ENCODE measurements at regions not wholly inside any gene's neighbourhood (a gene's known extent, or its start where the extent isn't known, plus 50 kb on each side); places are given as distances from the start of the nearest gene placed in this dataset.

DNA sequence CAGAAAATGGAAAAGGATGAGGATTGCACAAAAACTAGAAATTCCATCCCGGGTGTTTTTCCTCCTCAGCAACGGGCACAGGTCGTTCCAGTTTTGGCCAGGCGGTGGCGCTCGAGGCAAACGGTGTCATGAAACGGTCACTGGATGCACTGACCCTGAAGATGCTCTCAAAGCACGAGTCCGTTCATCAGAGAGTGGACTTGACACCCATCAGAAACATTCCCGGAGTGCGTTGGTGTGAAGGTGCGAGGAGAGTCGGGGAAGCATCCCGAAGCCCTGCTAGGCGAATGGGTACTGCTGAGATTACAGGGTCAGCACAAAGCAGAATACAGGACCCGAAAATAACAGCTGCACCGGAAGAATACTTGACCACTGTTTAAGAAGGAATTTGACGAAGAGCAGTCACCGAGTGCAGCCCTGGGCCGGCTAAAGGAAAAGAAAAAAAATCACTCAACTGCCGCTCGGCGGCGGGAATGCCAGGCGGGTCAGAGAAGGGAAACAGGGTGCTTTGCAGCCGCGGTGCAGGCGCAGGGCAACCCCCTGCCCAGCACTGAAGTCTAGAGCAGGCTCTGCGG lies 71.7 kb upstream of the ETS2 start:
- Histone ChIP-seq H2AFZ (ENCODE audit: low read depth, low read length) (peak overlapping the region; percentile 93), H3K27ac (ENCODE audit: insufficient read depth, low read depth, low read length) (no peak overlapping the region)

More for the DNA sequence above, 71.7 kb upstream of the ETS2 start:
- TF ChIP-seq MYC (IDR thresholded peaks at IDR 0.05; ENCODE audit: low read depth, low read length) (no peak), EZH2 (IDR thresholded peaks at IDR 0.05; ENCODE audit: borderline replicate concordance, low read depth, low read length, severe bottlenecking) (no peak), FOS (IDR thresholded peaks at IDR 0.05; ENCODE audit: borderline replicate concordance, insufficient read depth, low read length) (no peak), POLR2AphosphoS5 (IDR thresholded peaks at IDR 0.05; ENCODE audit: insufficient read depth, low read depth, low read length) (no peak), POLR2A (IDR thresholded peaks at IDR 0.05; ENCODE audit: low read depth, low read length) (no peak)
- TF ChIP-seq, protein P1, sequence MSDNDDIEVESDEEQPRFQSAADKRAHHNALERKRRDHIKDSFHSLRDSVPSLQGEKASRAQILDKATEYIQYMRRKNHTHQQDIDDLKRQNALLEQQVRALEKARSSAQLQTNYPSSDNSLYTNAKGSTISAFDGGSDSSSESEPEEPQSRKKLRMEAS (IDR thresholded peaks at IDR 0.05; ENCODE audit: insufficient read depth, insufficient read length), result peak; percentile 53
- TF ChIP-seq, protein P2, sequence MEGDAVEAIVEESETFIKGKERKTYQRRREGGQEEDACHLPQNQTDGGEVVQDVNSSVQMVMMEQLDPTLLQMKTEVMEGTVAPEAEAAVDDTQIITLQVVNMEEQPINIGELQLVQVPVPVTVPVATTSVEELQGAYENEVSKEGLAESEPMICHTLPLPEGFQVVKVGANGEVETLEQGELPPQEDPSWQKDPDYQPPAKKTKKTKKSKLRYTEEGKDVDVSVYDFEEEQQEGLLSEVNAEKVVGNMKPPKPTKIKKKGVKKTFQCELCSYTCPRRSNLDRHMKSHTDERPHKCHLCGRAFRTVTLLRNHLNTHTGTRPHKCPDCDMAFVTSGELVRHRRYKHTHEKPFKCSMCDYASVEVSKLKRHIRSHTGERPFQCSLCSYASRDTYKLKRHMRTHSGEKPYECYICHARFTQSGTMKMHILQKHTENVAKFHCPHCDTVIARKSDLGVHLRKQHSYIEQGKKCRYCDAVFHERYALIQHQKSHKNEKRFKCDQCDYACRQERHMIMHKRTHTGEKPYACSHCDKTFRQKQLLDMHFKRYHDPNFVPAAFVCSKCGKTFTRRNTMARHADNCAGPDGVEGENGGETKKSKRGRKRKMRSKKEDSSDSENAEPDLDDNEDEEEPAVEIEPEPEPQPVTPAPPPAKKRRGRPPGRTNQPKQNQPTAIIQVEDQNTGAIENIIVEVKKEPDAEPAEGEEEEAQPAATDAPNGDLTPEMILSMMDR (IDR thresholded peaks at IDR 0.05; ENCODE audit: extremely low read depth in 1 of 2, insufficient read depth in 1 of 2, low read depth in 1 of 2, low read length in 2 of 2), result peak; percentile 91 to 94
- Histone ChIP-seq H3K4me3 (replicated peaks in 1 of 3; ENCODE audit: insufficient read depth in 1 of 3, low read depth in 1 of 3, low read length in 3 of 3) (peak overlapping the region in 2 of 3 experiments; percentile 1 to 31), H3K36me3 (ENCODE audit: control insufficient read depth in 2 of 2, extremely low read depth in 1 of 2, insufficient read depth in 2 of 2, low read length in 2 of 2) (no peaks in the 10 kb centered on the region), H4K20me1 (replicated peaks; ENCODE audit: control insufficient read depth, extremely low read depth, insufficient read depth, low read length) (no peaks in the 10 kb centered on the region), H3K79me2 (ENCODE audit: control insufficient read depth, insufficient read depth, low read length) (no peaks in the 10 kb centered on the region), H3K4me2 (ENCODE audit: insufficient read depth, low read length) (peak overlapping the region; percentile 85), H3K9me3 (replicated peaks; ENCODE audit: control insufficient read depth, insufficient read depth, low read length) (no peaks in the 10 kb centered on the region), H3K9ac (replicated peaks; ENCODE audit: extremely low read depth, insufficient read depth, low read length) (no peak overlapping the region), H3K9me1 (replicated peaks; ENCODE audit: control insufficient read depth, extremely low read depth, insufficient read depth, low read length) (no peaks in the 10 kb centered on the region), H3K4me1 (ENCODE audit: control insufficient read depth, extremely low read depth, insufficient read depth, low read length) (peaks cover 9% of the 10 kb centered on the region), H3K27me3 (ENCODE audit: control insufficient read depth in 2 of 2, insufficient read depth in 2 of 2, low read length in 2 of 2) (peaks cover 3% of the 10 kb centered on the region in 2 experiments)
- intact Hi-C loops (cut with micrococcal nuclease), result loop anchor here (1.0 to 5.0 kb wide), 8 partner anchors 63 to 441 kb away; partner anchors contain the start of gene ETS2
- dilution Hi-C loops (cut with MboI; ENCODE audit: extremely low pct_ligation_motif_present, low sequenced_read_pairs), result loop anchor here (25.0 kb wide), 1 partner anchor 428 kb away; no protein-coding TSS in a partner anchor
- CTCF ChIA-PET, result interaction anchor here (0.5 to 6.0 kb wide), 32 partner anchors 10 to 653 kb away, joined by 3 to 82 read pairs (median 4); no protein-coding TSS in a partner anchor
- peak; percentile 85 for FAIRE-seq
- DNase-seq (ENCODE audit: low read depth, low spot score), result peak; percentile 87
- POLR2A ChIA-PET, result no interaction called here
- BruUV-seq (replicated peaks), result no TSS peak

All from endothelial cell of umbilical vein (primary cell).